Endothelial cell of umbilical vein (primary cell): ENCODE measurements at regions not wholly inside any gene's neighbourhood (a gene's known extent, or its start where the extent isn't known, plus 50 kb on each side); places are given as distances from the start of the nearest gene placed in this dataset.

Experiments
- CTCF ChIP-seq, 2 donors: IDR thresholded peaks; 1 replicate in 1 of 2; 2 replicates in 1 of 2; pipeline ENCODE4 v1.5.1; 2011; ENCODE audit warnings: low read length in 2 of 2, mild to moderate bottlenecking in 2 of 2, moderate library complexity in 2 of 2, control low read depth in 1 of 2, inconsistent platforms in 1 of 2, low read depth in 1 of 2; ENCODE audit not compliant: insufficient read depth in 1 of 2; ENCODE audit errors: extremely low read depth in 1 of 2
- EZH2 ChIP-seq: IDR thresholded peaks from 2 replicates; pipeline ENCODE4 v1.6.1; 2012; ENCODE audit warnings: borderline replicate concordance, low read depth, mild to moderate bottlenecking, moderate library complexity, low read length, inconsistent platforms; ENCODE audit not compliant: severe bottlenecking
- GATA2 ChIP-seq: IDR thresholded peaks from 2 replicates; pipeline ENCODE4 v1.7.0; 2011; ENCODE audit warnings: low read depth, mild to moderate bottlenecking, moderate library complexity, mixed read lengths, low read length; ENCODE audit not compliant: insufficient read length, insufficient read depth
- MAX ChIP-seq: IDR thresholded peaks from 2 replicates; pipeline ENCODE4 v1.6.1; 2011; ENCODE audit not compliant: insufficient read depth, insufficient read length
- MYC ChIP-seq: IDR thresholded peaks from one replicate; pipeline ENCODE4 v1.6.1; 2011; ENCODE audit warnings: mild to moderate bottlenecking, low read depth, low read length
- POLR2A ChIP-seq: IDR thresholded peaks from 2 replicates; pipeline ENCODE4 v1.6.1; 2012; ENCODE audit warnings: low read depth, mild to moderate bottlenecking, control low read depth, low read length

GRCh38 chr2:176592216-176592615, 323.0 kb downstream of the MTX2 start:
- TF ChIP-seq CTCF (IDR thresholded peaks at IDR 0.05; ENCODE audit: extremely low read depth in 1 of 2, insufficient read depth in 1 of 2, low read depth in 1 of 2, low read length in 2 of 2) (no peak), GATA2 (no peak), POLR2A (no peak), MAX (no peak), EZH2 (no peak), MYC (no peak)
